H1 (cell line): ENCODE measurements at regions not wholly inside any gene's neighbourhood (a gene's known extent, or its start where the extent isn't known, plus 50 kb on each side); places are given as distances from the start of the nearest gene placed in this dataset.

Source experiments
- ATF3 ChIP-seq: IDR thresholded peaks from 2 replicates; pipeline ENCODE4 v1.6.1; 2011; ENCODE audit warnings: low read depth, mild to moderate bottlenecking, low read length; ENCODE audit not compliant: insufficient read depth
- CBX8 ChIP-seq: fragments of 300-800, 300-1000 bp; sonication (generic); IDR thresholded peaks from 2 replicates; pipeline ENCODE4 v1.7.1; 2016; ENCODE audit warnings: low read depth, low read length, borderline replicate concordance
- CTCF ChIP-seq, 3 experiments: IDR thresholded peaks; 1 replicate in 2 of 3; 2 replicates in 1 of 3; pipeline versions ENCODE4 v1.5.1 to v1.6.1; 2011; ENCODE audit warnings: low read length in 3 of 3, mild to moderate bottlenecking in 3 of 3, inconsistent platforms in 2 of 3, low read depth in 1 of 3, moderate library complexity in 1 of 3; ENCODE audit not compliant: insufficient read depth in 1 of 3; ENCODE audit errors: control extremely low read depth in 1 of 3
- SUZ12 ChIP-seq: fragments of 200-600 bp; sonication (generic); IDR thresholded peaks from 2 replicates; pipeline ENCODE4 v1.6.1; 2012; ENCODE audit warnings: mild to moderate bottlenecking, inconsistent platforms, low read length, moderate library complexity, mixed read lengths

- TF ChIP-seq ATF3 (no peak), CBX8 (no peak), SUZ12 (no peak), CTCF (IDR thresholded peaks at IDR 0.05; ENCODE audit: control extremely low read depth in 1 of 3, insufficient read depth in 1 of 3, low read depth in 1 of 3, low read length in 3 of 3) (no peak)
These were observed 85.6 kb upstream of the IQSEC1 start for GRCh38 chr3:13158871-13159270.
